ENCODE measurements at regions not wholly inside any gene's neighbourhood (a gene's known extent, or its start where the extent isn't known, plus 50 kb on each side); places are given as distances from the start of the nearest gene placed in this dataset.

GRCh38 chr20:10763112-10763511 lies 89.3 kb upstream of the JAG1 start:
- no peak for DNase-seq (ENCODE audit: extremely low read depth in 1 of 11, low read depth in 9 of 11, low spot score in 4 of 11)

- DNase-seq (ENCODE audit: extremely low read depth in 1 of 11, low read depth in 9 of 11, low spot score in 4 of 11): no peak
Measured at GRCh38 chr20:10769700-10770099, 95.9 kb upstream of the JAG1 start.

- no peak for DNase-seq (ENCODE audit: extremely low read depth in 1 of 11, low read depth in 9 of 11, low spot score in 4 of 11)
Measured at GRCh38 chr20:10770753-10771152, 97.0 kb upstream of the JAG1 start.

- DNase-seq (ENCODE audit: extremely low read depth in 1 of 11, low read depth in 9 of 11, low spot score in 4 of 11): no peak
Measured at GRCh38 chr20:10771435-10772140, 97.8 kb upstream of the JAG1 start.

GRCh38 chr20:10774357-10774943 lies 100.7 kb upstream of the JAG1 start:
- DNase-seq (ENCODE audit: extremely low read depth in 1 of 11, low read depth in 9 of 11, low spot score in 4 of 11): no peak

- no peak for DNase-seq (ENCODE audit: extremely low read depth in 1 of 11, low read depth in 9 of 11, low spot score in 4 of 11)
Measured at GRCh38 chr20:10777710-10778109, 103.9 kb upstream of the JAG1 start.

- DNase-seq (ENCODE audit: extremely low read depth in 1 of 11, low read depth in 9 of 11, low spot score in 4 of 11): no peak
Measured at GRCh38 chr20:10779911-10780310, 106.1 kb upstream of the JAG1 start.

- no peak for DNase-seq (ENCODE audit: extremely low read depth in 1 of 11, low read depth in 9 of 11, low spot score in 4 of 11)
Measured at GRCh38 chr20:10780901-10781300, 107.1 kb upstream of the JAG1 start.

GRCh38 chr20:10781526-10781925 lies 107.7 kb upstream of the JAG1 start:
- DNase-seq (ENCODE audit: extremely low read depth in 1 of 11, low read depth in 9 of 11, low spot score in 4 of 11): no peak

- DNase-seq (ENCODE audit: extremely low read depth in 1 of 11, low read depth in 9 of 11, low spot score in 4 of 11): no peak
Measured at GRCh38 chr20:10783707-10784553, 110.1 kb upstream of the JAG1 start.

GRCh38 chr20:10784554-10785183 lies 110.9 kb upstream of the JAG1 start:
- DNase-seq (ENCODE audit: extremely low read depth in 1 of 11, low read depth in 9 of 11, low spot score in 4 of 11): no peak

- DNase-seq (ENCODE audit: extremely low read depth in 1 of 11, low read depth in 9 of 11, low spot score in 4 of 11): no peak
Measured at GRCh38 chr20:10786678-10787077, 112.9 kb upstream of the JAG1 start.

- no peak for DNase-seq (ENCODE audit: extremely low read depth in 1 of 11, low read depth in 9 of 11, low spot score in 4 of 11)
Measured at GRCh38 chr20:10788055-10788454, 114.3 kb upstream of the JAG1 start.

GRCh38 chr20:10788877-10789276 lies 115.1 kb upstream of the JAG1 start:
- no peak for DNase-seq (ENCODE audit: extremely low read depth in 1 of 11, low read depth in 9 of 11, low spot score in 4 of 11)

GRCh38 chr20:10789386-10789785 lies 115.6 kb upstream of the JAG1 start:
- DNase-seq (ENCODE audit: extremely low read depth in 1 of 11, low read depth in 9 of 11, low spot score in 4 of 11): no peak

GRCh38 chr20:10790013-10790412 lies 116.2 kb upstream of the JAG1 start:
- DNase-seq (ENCODE audit: extremely low read depth in 1 of 11, low read depth in 9 of 11, low spot score in 4 of 11): no peak

- DNase-seq (ENCODE audit: extremely low read depth in 1 of 11, low read depth in 9 of 11, low spot score in 4 of 11): no peak
Measured at GRCh38 chr20:10792291-10792690, 118.5 kb upstream of the JAG1 start.

GRCh38 chr20:10793766-10794165 lies 120.0 kb upstream of the JAG1 start:
- DNase-seq (ENCODE audit: extremely low read depth in 1 of 11, low read depth in 9 of 11, low spot score in 4 of 11): no peak

GRCh38 chr20:10794765-10795164 lies 121.0 kb upstream of the JAG1 start:
- DNase-seq (ENCODE audit: extremely low read depth in 1 of 11, low read depth in 9 of 11, low spot score in 4 of 11): no peak

All from renal cortex interstitium (tissue), 11 donors.